PC-3 (cell line): ENCODE measurements at regions not wholly inside any gene's neighbourhood (a gene's known extent, or its start where the extent isn't known, plus 50 kb on each side); places are given as distances from the start of the nearest gene placed in this dataset.

ENCODE experiments used
- ATAC-seq: fragments of 200-7000 bp; cut with Tn5 transposase; 2 replicates; pipeline ENCODE4 v1.9.1; 2020; ENCODE audit warnings: mild to moderate bottlenecking, moderate library complexity
- BruUV-seq: library from RNA; stranded (reverse); fragments of 400-500 nt; replicated peaks from 2 replicates; lab custom pipeline; 2021; lab: Mats Ljungman, UMichigan
- CTCF ChIA-PET: fragments of 300-600 bp; sonication (Branson Sonifier 250); formaldehyde crosslinking; loops from one replicate; lab custom pipeline; 2022; ENCODE audit warnings: antibody characterized with exemption; lab: Charles Lee
- POLR2A ChIA-PET: fragments of 300-600 bp; sonication (Branson Sonifier 250); formaldehyde crosslinking; loops from one replicate; lab custom pipeline; 2022; ENCODE audit warnings: antibody characterized with exemption; ENCODE audit not compliant: unreplicated experiment; lab: Charles Lee
- DNase-seq: peaks from one replicate; pipeline ENCODE4 v3.0.0-alpha.2; 2015
- H2AFZ ChIP-seq: fragments of 300-600 bp; sonication (generic); 2 replicates; pipeline ENCODE4 v1.6.0; 2016; ENCODE audit warnings: antibody characterized with exemption, low read length
- H3F3A ChIP-seq: fragments of 300-600 bp; sonication (generic); one replicate; pipeline ENCODE4 v1.6.0; 2017; ENCODE audit warnings: antibody characterized with exemption, low read length, control low read depth, mild to moderate bottlenecking; ENCODE audit not compliant: unreplicated experiment
- H3K27ac ChIP-seq: fragments of 300-600 bp; sonication (generic); 2 replicates; pipeline ENCODE4 v1.5.1; 2016; ENCODE audit warnings: mild to moderate bottlenecking, low read length
- H3K27me3 ChIP-seq: fragments of 300-600 bp; sonication (generic); 2 replicates; pipeline ENCODE4 v1.6.1; 2016; ENCODE audit warnings: low read length, mixed read lengths
- H3K36me3 ChIP-seq: fragments of 300-600 bp; sonication (generic); 2 replicates; pipeline ENCODE4 v1.6.1; 2016; ENCODE audit warnings: low read depth, mixed run types, low read length, mixed read lengths
- H3K4me1 ChIP-seq: fragments of 300-600 bp; sonication (generic); 2 replicates; pipeline ENCODE4 v1.5.1; 2016; ENCODE audit warnings: low read length; ENCODE audit not compliant: insufficient read depth
- H3K4me2 ChIP-seq: fragments of 300-600 bp; sonication (generic); 2 replicates; pipeline ENCODE4 v1.6.0; 2016; ENCODE audit warnings: low read length
- H3K4me3 ChIP-seq: fragments of 300-600 bp; sonication (generic); 2 replicates; pipeline ENCODE4 v1.5.1; 2016; ENCODE audit warnings: mild to moderate bottlenecking, low read length, mixed read lengths
- H3K79me2 ChIP-seq: fragments of 300-600 bp; sonication (generic); 2 replicates; pipeline ENCODE4 v1.6.1; 2017; ENCODE audit warnings: low read length, mixed read lengths
- H3K9ac ChIP-seq: fragments of 300-600 bp; sonication (generic); 2 replicates; pipeline ENCODE4 v1.6.0; 2016; ENCODE audit warnings: mild to moderate bottlenecking, low read length
- H3K9me2 ChIP-seq: fragments of 300-600 bp; sonication (generic); replicated peaks from 2 replicates; pipeline ENCODE4 v1.6.1; 2016; ENCODE audit warnings: mixed run types, low read length, mixed read lengths
- H3K9me3 ChIP-seq: fragments of 300-600 bp; sonication (generic); 2 replicates; pipeline ENCODE4 v1.6.1; 2016; ENCODE audit warnings: low read length, mixed read lengths
- H4K20me1 ChIP-seq: fragments of 300-600 bp; sonication (generic); 2 replicates; pipeline ENCODE4 v1.6.1; 2016; ENCODE audit warnings: low read length, mixed read lengths
- EZH2 ChIP-seq: fragments of 300-600 bp; sonication (generic); IDR thresholded peaks from one replicate; pipeline ENCODE4 v1.6.1; 2017; ENCODE audit warnings: antibody characterized with exemption, mild to moderate bottlenecking, low read length; ENCODE audit not compliant: unreplicated experiment
- EZH2phosphoT487 ChIP-seq: fragments of 300-600 bp; sonication (generic); IDR thresholded peaks from 2 replicates; pipeline ENCODE4 v1.6.1; 2018; ENCODE audit warnings: mild to moderate bottlenecking, antibody characterized with exemption, low read length, borderline replicate concordance
- intact Hi-C: fragments of 100-400 bp; cut with micrococcal nuclease; formaldehyde crosslinking; loops from 2 replicates; pipeline ENCODE4 v1.9.0; 2023
- TF ChIP-seq, protein P1 (sequence below): fragments of 300-600 bp; sonication (generic); conservative IDR thresholded peaks from 2 replicates; pipeline ENCODE4 v1.5.1; 2017; ENCODE audit warnings: antibody characterized with exemption, low read depth, mild to moderate bottlenecking, low read length

DNA sequence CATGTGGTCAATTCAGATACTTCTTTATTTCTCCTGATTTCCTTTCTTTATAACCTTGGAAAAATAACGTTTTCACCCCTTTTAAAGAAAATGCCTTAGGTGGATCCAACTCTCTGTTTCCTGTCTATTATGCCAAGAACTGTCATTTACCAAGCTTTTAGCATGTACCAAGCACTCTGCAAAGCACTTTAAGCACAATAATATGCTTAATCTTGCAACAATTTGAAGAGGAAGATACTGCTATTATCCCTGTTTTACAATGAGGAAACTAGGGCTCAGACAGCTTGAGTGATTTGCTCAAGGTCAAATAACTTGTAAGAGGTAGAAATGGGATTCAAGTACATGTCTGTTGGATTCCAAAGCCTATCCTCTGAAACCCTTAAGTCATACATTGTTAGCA is 224.8 kb upstream of the IL12B start:
- CTCF ChIA-PET: no interaction called here

DNA sequence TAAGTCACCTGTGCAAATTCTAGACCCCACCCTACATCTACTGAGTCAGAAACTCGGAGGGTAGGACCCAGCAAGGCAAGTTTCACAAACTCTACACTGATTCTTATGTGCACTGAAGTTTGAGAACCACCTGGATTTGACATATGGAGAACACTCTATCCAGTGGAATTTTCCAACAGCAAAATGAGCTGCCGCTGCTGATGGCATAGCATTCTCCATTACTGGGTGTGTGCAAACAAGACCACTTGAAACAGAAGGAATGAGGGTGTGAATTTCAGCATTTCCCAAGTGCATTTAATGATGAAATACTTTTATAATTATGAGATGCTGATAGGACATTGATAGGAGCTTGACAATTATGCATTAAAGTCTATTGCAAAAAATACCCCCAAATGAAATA is 229.1 kb upstream of the IL12B start:
- Histone ChIP-seq H3K4me3 (no peak overlapping the region), H3K9me3 (no peaks in the 10 kb centered on the region), H4K20me1 (no peaks in the 10 kb centered on the region), H3K4me1 (no peaks in the 10 kb centered on the region), H3K4me2 (no peak overlapping the region), H3F3A (no peaks in the 10 kb centered on the region), H3K79me2 (no peaks in the 10 kb centered on the region), H3K9me2 (no peaks in the 10 kb centered on the region), H3K27me3 (no peaks in the 10 kb centered on the region), H3K36me3 (no peaks in the 10 kb centered on the region), H3K27ac (no peak overlapping the region), H2AFZ (no peak overlapping the region), H3K9ac (no peak overlapping the region)
- no peak for TF ChIP-seq EZH2phosphoT487
- TF ChIP-seq, protein P1, sequence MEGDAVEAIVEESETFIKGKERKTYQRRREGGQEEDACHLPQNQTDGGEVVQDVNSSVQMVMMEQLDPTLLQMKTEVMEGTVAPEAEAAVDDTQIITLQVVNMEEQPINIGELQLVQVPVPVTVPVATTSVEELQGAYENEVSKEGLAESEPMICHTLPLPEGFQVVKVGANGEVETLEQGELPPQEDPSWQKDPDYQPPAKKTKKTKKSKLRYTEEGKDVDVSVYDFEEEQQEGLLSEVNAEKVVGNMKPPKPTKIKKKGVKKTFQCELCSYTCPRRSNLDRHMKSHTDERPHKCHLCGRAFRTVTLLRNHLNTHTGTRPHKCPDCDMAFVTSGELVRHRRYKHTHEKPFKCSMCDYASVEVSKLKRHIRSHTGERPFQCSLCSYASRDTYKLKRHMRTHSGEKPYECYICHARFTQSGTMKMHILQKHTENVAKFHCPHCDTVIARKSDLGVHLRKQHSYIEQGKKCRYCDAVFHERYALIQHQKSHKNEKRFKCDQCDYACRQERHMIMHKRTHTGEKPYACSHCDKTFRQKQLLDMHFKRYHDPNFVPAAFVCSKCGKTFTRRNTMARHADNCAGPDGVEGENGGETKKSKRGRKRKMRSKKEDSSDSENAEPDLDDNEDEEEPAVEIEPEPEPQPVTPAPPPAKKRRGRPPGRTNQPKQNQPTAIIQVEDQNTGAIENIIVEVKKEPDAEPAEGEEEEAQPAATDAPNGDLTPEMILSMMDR: no peak
- TF ChIP-seq EZH2: no peak
- no TSS peak for BruUV-seq
- intact Hi-C loops: no loop called here
- POLR2A ChIA-PET: no interaction called here
- ATAC-seq: no peak
- DNase-seq: no peak
- CTCF ChIA-PET: no interaction called here

More for the DNA sequence above, 224.8 kb upstream of the IL12B start:
- POLR2A ChIA-PET: no interaction called here
- no peak overlapping the region for H3K4me3 ChIP-seq
- ATAC-seq (no peak), DNase-seq (no peak)
- no peaks in the 10 kb centered on the region for H3K9me2 ChIP-seq
- H3K27ac ChIP-seq: no peak overlapping the region
- H3K27me3 ChIP-seq: no peaks in the 10 kb centered on the region
- no peaks in the 10 kb centered on the region for H3K79me2 ChIP-seq
- no peak overlapping the region for H2AFZ ChIP-seq
- intact Hi-C loops: no loop called here
- H4K20me1 ChIP-seq: no peaks in the 10 kb centered on the region
- H3K9ac ChIP-seq: no peak overlapping the region
- H3F3A ChIP-seq: no peaks in the 10 kb centered on the region
- H3K4me2 ChIP-seq: no peak overlapping the region
- H3K4me1 ChIP-seq: no peaks in the 10 kb centered on the region
- TF ChIP-seq EZH2phosphoT487: no peak
- no peak for TF ChIP-seq EZH2
- TF ChIP-seq, protein P1: no peak
- H3K36me3 ChIP-seq: no peaks in the 10 kb centered on the region
- no TSS peak for BruUV-seq
- H3K9me3 ChIP-seq: no peaks in the 10 kb centered on the region

DNA sequence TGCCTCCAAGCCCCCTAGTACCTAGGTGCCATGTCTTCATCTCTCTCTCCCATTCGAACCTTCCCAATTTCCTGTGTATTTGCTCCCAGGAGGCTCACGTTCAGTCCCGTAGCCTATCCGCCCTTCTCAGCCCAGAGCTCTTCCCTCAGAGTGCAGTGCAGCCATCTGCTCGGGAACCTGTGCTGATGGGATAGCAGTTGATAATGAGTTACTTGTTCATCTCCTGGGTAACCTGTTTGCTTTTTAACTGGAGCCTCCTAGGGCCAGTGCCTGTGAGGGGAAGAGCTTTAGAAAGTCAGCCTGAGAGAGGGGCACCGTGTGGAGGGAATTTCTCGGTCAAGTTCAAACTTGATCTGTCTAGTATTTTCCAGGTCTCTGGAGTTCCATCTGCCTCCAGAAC is 229.8 kb upstream of the IL12B start:
- no peaks in the 10 kb centered on the region for H3K27me3 ChIP-seq
- no peaks in the 10 kb centered on the region for H3K79me2 ChIP-seq
- no TSS peak for BruUV-seq
- no peak overlapping the region for H2AFZ ChIP-seq
- POLR2A ChIA-PET: no interaction called here
- no peaks in the 10 kb centered on the region for H4K20me1 ChIP-seq
- no peak overlapping the region for H3K4me3 ChIP-seq
- ATAC-seq (no peak), DNase-seq (no peak)
- H3K27ac ChIP-seq: no peak overlapping the region
- intact Hi-C loops: no loop called here
- H3K4me1 ChIP-seq: no peaks in the 10 kb centered on the region
- CTCF ChIA-PET: no interaction called here
- H3F3A ChIP-seq: no peaks in the 10 kb centered on the region
- TF ChIP-seq EZH2phosphoT487 (no peak), EZH2 (no peak)
- TF ChIP-seq, protein P1: no peak
- no peak overlapping the region for H3K9ac ChIP-seq
- no peaks in the 10 kb centered on the region for H3K36me3 ChIP-seq
- no peaks in the 10 kb centered on the region for H3K9me3 ChIP-seq
- no peak overlapping the region for H3K4me2 ChIP-seq
- no peaks in the 10 kb centered on the region for H3K9me2 ChIP-seq
